Endothelial cell of umbilical vein (primary cell): ENCODE measurements at regions not wholly inside any gene's neighbourhood (a gene's known extent, or its start where the extent isn't known, plus 50 kb on each side); places are given as distances from the start of the nearest gene placed in this dataset.

Experiments
- CTCF ChIP-seq, 2 donors: IDR thresholded peaks; 1 replicate in 1 of 2; 2 replicates in 1 of 2; pipeline ENCODE4 v1.5.1; 2011; ENCODE audit warnings: low read length in 2 of 2, mild to moderate bottlenecking in 2 of 2, moderate library complexity in 2 of 2, control low read depth in 1 of 2, inconsistent platforms in 1 of 2, low read depth in 1 of 2; ENCODE audit not compliant: insufficient read depth in 1 of 2; ENCODE audit errors: extremely low read depth in 1 of 2
- EZH2 ChIP-seq: IDR thresholded peaks from 2 replicates; pipeline ENCODE4 v1.6.1; 2012; ENCODE audit warnings: borderline replicate concordance, low read depth, mild to moderate bottlenecking, moderate library complexity, low read length, inconsistent platforms; ENCODE audit not compliant: severe bottlenecking
- FOS ChIP-seq: IDR thresholded peaks from 2 replicates; pipeline ENCODE4 v1.6.1; 2011; ENCODE audit warnings: mild to moderate bottlenecking, low read length, moderate library complexity, borderline replicate concordance; ENCODE audit not compliant: insufficient read depth
- GATA2 ChIP-seq: IDR thresholded peaks from 2 replicates; pipeline ENCODE4 v1.7.0; 2011; ENCODE audit warnings: low read depth, mild to moderate bottlenecking, moderate library complexity, mixed read lengths, low read length; ENCODE audit not compliant: insufficient read length, insufficient read depth
- MAX ChIP-seq: IDR thresholded peaks from 2 replicates; pipeline ENCODE4 v1.6.1; 2011; ENCODE audit not compliant: insufficient read depth, insufficient read length
- MYC ChIP-seq: IDR thresholded peaks from one replicate; pipeline ENCODE4 v1.6.1; 2011; ENCODE audit warnings: mild to moderate bottlenecking, low read depth, low read length

- TF ChIP-seq CTCF (IDR thresholded peaks at IDR 0.05; ENCODE audit: extremely low read depth in 1 of 2, insufficient read depth in 1 of 2, low read depth in 1 of 2, low read length in 2 of 2) (no peak), MYC (no peak), GATA2 (no peak), EZH2 (no peak), MAX (no peak), FOS (no peak)
Observed at GRCh38 chr9:90198956-90199355, 443.7 kb downstream of the DIRAS2 start.
